Stomach (tissue), 8 donors: ENCODE measurements at regions not wholly inside any gene's neighbourhood (a gene's known extent, or its start where the extent isn't known, plus 50 kb on each side); places are given as distances from the start of the nearest gene placed in this dataset.

Source experiments
- DNase-seq, 2 donors: peaks; one replicate each; pipeline versions ENCODE4 v3.0.0 to v3.0.0-alpha.2; 2013 to 2019
- H3K27ac ChIP-seq, 5 donors: fragments of 200-600 bp in 4 of 5; sonication (generic) in 4 of 5; one replicate each; pipeline ENCODE4 v1.5.1; 2013 to 2019; ENCODE audit warnings: mild to moderate bottlenecking in 1 of 5, moderate library complexity in 1 of 5
- H3K27me3 ChIP-seq, 3 donors: fragments of 200-600 bp; sonication (generic); one replicate each; pipeline ENCODE4 v1.5.1; 2017 to 2019; ENCODE audit warnings: mixed run types in 1 of 3
- H3K36me3 ChIP-seq, 4 donors: fragments of 200-600 bp; sonication (generic); 1 replicate in 3 of 4; 2 replicates in 1 of 4; pipeline ENCODE4 v1.5.1; 2016 to 2019
- H3K4me1 ChIP-seq, 4 donors: fragments of 200-600 bp; sonication (generic); one replicate each; pipeline ENCODE4 v1.5.1; 2016 to 2019
- H3K4me3 ChIP-seq, 4 donors: fragments of 200-600 bp; sonication (generic) in 3 of 4; one replicate each; pipeline ENCODE4 v1.5.1; 2016 to 2019; ENCODE audit warnings: mild to moderate bottlenecking in 1 of 4
- H3K9me3 ChIP-seq, 4 donors: fragments of 200-600 bp; sonication (generic); one replicate each; pipeline ENCODE4 v1.5.1; 2016 to 2019
- EP300 ChIP-seq: sonication (generic); formaldehyde crosslinking; IDR thresholded peaks from one replicate; pipeline ENCODE4 v1.6.1; 2017; ENCODE audit warnings: antibody characterized with exemption
- POLR2A ChIP-seq, 4 donors: fragments of 450-650 bp; IDR thresholded peaks; one replicate each; pipeline ENCODE4 v1.6.1; 2016; ENCODE audit warnings: antibody characterized with exemption in 4 of 4, control low read depth in 2 of 4, mild to moderate bottlenecking in 1 of 4, moderate library complexity in 1 of 4
- POLR2AphosphoS5 ChIP-seq, 3 donors: sonication (generic); formaldehyde crosslinking; IDR thresholded peaks; one replicate each; pipeline ENCODE4 v1.6.1; 2016; ENCODE audit warnings: antibody characterized with exemption in 3 of 3
- WGBS, 5 donors: extraction: QIAGEN DNeasy Blood & Tissue Kit in 3 of 5; methylation state at CpG; one replicate each; pipeline versions ENCODE4 v1.1.5 to v1.1.7; 2013 to 2018; 5-methylcytosine and 5-hydroxymethylcytosine counted together
- intact Hi-C: fragments of 100-400 bp; cut with DNase I; formaldehyde crosslinking; loops from one replicate; pipeline ENCODE4 v1.15.1; 2023; ENCODE audit warnings: low total_unique reads
- TF ChIP-seq, protein P1 (sequence below), 7 experiments: fragments of 450-650 bp in 4 of 7; fragments of 200-600 bp in 3 of 7; sonication (generic) in 3 of 7; IDR thresholded peaks; one replicate each; pipeline ENCODE4 v1.5.1; 2016 to 2019; ENCODE audit warnings: antibody characterized with exemption in 7 of 7, control low read depth in 2 of 7, mild to moderate bottlenecking in 1 of 7
- donor health status: healthy with polysubstance abuse.
- donor health status: Bipolar disorder and iron deficiency.
- donor health status: healthy.

DNA sequence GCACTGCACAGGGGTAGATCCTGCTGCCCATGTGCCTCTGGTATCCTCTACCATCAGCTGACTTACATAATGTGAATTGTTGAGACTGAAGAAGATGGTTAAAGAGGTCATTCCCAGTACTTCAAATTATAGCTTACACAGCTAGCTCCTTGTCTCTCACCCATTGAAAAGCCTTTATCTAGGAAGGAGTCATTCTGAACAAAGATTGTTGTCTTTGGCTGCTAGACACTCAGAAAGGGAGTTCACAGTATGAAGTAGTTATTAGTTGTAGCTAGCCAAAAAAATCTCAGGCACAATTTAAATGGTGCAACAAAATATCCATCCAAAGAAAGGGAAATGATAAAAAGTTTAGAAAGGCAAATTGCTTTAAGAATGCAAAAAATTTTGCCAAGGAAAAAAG lies 102.0 kb upstream of the NREP start:
- Histone ChIP-seq H3K27me3 (no peaks in the 10 kb centered on the region), H3K4me1 (no peaks in the 10 kb centered on the region), H3K4me3 (no peak overlapping the region), H3K36me3 (no peaks in the 10 kb centered on the region), H3K27ac (no peak overlapping the region), H3K9me3 (no peaks in the 10 kb centered on the region)
- intact Hi-C loops = no loop called here
- DNase-seq = peak in 1 of 2 donors; percentile 31
- TF ChIP-seq EP300 = no peak
- no peak for TF ChIP-seq POLR2A (IDR thresholded peaks at IDR 0.05)
- TF ChIP-seq, protein P1, sequence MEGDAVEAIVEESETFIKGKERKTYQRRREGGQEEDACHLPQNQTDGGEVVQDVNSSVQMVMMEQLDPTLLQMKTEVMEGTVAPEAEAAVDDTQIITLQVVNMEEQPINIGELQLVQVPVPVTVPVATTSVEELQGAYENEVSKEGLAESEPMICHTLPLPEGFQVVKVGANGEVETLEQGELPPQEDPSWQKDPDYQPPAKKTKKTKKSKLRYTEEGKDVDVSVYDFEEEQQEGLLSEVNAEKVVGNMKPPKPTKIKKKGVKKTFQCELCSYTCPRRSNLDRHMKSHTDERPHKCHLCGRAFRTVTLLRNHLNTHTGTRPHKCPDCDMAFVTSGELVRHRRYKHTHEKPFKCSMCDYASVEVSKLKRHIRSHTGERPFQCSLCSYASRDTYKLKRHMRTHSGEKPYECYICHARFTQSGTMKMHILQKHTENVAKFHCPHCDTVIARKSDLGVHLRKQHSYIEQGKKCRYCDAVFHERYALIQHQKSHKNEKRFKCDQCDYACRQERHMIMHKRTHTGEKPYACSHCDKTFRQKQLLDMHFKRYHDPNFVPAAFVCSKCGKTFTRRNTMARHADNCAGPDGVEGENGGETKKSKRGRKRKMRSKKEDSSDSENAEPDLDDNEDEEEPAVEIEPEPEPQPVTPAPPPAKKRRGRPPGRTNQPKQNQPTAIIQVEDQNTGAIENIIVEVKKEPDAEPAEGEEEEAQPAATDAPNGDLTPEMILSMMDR (IDR thresholded peaks at IDR 0.05) = no peak
- TF ChIP-seq POLR2AphosphoS5 (IDR thresholded peaks at IDR 0.05) = no peak

DNA sequence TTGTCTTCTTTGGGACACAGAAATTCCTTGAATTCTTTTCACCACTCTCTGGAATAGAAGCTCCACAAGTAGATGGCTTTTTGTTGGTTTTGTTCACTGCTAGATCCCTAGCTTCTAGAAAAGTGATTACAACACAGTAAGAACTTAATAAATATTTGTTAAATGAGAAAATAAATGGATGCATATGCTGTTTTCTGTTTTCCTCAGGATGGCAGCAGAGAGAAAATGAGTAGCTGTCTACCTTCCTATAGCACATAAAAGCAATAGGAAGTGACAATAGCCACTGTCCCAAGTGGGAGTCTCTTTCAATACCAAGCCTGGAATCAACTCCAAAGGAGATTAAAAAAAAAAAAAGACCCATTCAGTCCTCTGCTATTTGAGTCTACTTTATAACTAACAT lies 100.6 kb upstream of the NREP start:
- TF ChIP-seq POLR2AphosphoS5 (IDR thresholded peaks at IDR 0.05) (no peak), EP300 (no peak), POLR2A (IDR thresholded peaks at IDR 0.05) (no peak)
- TF ChIP-seq, protein P1 (IDR thresholded peaks at IDR 0.05) = no peak
- H3K9me3 ChIP-seq = no peaks in the 10 kb centered on the region
- H3K27me3 ChIP-seq = no peaks in the 10 kb centered on the region
- no peak overlapping the region for H3K4me3 ChIP-seq
- H3K4me1 ChIP-seq = no peaks in the 10 kb centered on the region
- H3K27ac ChIP-seq = no peak overlapping the region
- intact Hi-C loops = no loop called here
- no peaks in the 10 kb centered on the region for H3K36me3 ChIP-seq
- DNase-seq = no peak

DNA sequence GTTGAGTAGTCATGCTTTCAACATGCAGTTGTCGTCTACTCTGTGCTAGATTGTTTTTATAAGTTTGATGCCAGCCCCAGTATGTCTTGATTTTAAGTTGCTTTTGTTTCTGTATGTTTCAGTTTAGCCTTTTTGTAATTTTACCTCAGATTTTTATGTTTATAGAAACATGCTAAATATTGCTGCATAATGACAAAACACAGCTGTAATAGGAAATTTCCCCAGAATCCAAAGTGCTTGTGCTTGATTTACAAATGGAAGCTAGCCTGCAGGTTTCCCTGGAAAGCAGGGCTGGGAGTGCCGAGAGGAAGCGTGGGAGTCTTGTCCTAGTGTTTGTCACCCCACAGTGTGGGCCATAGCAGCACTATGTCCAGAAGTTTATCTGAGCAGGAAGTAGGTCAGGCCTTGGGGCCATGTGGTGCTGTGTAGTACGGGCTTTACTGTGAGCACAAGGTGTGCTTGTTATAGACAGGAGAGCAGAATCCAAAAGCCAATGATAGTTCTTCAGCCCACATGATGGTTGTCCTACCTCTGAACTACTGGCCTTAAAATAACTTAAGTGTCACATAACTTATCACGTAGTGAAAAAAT lies 100.0 kb upstream of the NREP start:
- Histone ChIP-seq H3K4me1 (no peaks in the 10 kb centered on the region), H3K27me3 (no peaks in the 10 kb centered on the region), H3K36me3 (no peaks in the 10 kb centered on the region), H3K27ac (no peak overlapping the region), H3K4me3 (no peak overlapping the region), H3K9me3 (no peaks in the 10 kb centered on the region)
- peak in 1 of 3 donors; percentile 12 for TF ChIP-seq POLR2AphosphoS5 (IDR thresholded peaks at IDR 0.05)
- TF ChIP-seq, protein P1 (IDR thresholded peaks at IDR 0.05) = no peak
- intact Hi-C loops = no loop called here
- DNase-seq = peak; percentile 17 to 34
- 59 to 78% (median 65%) methylated on average over 5 of the region's 5 CpGs for WGBS, 5 donors

DNA sequence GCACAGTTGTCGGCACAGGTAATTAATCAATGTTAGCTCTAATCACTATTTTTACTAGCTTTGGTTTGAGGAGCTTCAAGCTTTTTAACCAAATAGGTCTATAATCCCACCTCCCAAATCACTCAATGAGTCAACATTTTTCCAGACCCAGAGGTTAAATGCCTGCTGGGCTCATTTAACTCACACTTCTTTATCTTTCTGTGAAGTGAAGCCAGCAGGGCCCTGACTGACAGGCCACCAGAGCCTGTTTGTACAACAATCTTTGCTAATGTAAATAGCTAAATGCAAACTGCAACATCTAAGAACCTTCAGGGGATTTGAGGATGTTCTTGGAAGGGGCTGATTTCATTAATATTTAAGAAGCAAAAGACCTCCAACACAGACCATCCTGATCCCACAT lies 98.4 kb upstream of the NREP start:
- H3K36me3 ChIP-seq = no peaks in the 10 kb centered on the region
- WGBS, 5 donors = 34 to 73% (median 51%) methylated on average over 1 of the region's 1 CpG
- no peak overlapping the region for H3K27ac ChIP-seq
- H3K27me3 ChIP-seq = no peaks in the 10 kb centered on the region
- intact Hi-C loops = no loop called here
- no peaks in the 10 kb centered on the region for H3K9me3 ChIP-seq
- no peak for TF ChIP-seq EP300
- no peak for TF ChIP-seq POLR2AphosphoS5 (IDR thresholded peaks at IDR 0.05)
- TF ChIP-seq POLR2A (IDR thresholded peaks at IDR 0.05) = no peak
- TF ChIP-seq, protein P1 (IDR thresholded peaks at IDR 0.05) = no peak
- H3K4me3 ChIP-seq = no peak overlapping the region
- DNase-seq = peak in 1 of 2 donors; percentile 25
- no peaks in the 10 kb centered on the region for H3K4me1 ChIP-seq
